HEK293 (cell line): ENCODE measurements at regions not wholly inside any gene's neighbourhood (a gene's known extent, or its start where the extent isn't known, plus 50 kb on each side); places are given as distances from the start of the nearest gene placed in this dataset.

ENCODE experiments used
- GLI2 ChIP-seq: fragments of 450-650 bp; formaldehyde crosslinking; IDR thresholded peaks from 2 replicates; pipeline ENCODE4; 2017; ENCODE audit warnings: missing biosample characterization, missing genetic modification characterization, low read depth, borderline replicate concordance
- ZBTB7A ChIP-seq: fragments of 450-650 bp; formaldehyde crosslinking; IDR thresholded peaks from 2 replicates; pipeline ENCODE4 v1.5.1; 2016; ENCODE audit warnings: low read depth, missing biosample characterization, missing genetic modification characterization
- ZNF138 ChIP-seq: fragments of 450-650 bp; formaldehyde crosslinking; IDR thresholded peaks from 2 replicates; pipeline ENCODE4 v1.5.1; 2016; ENCODE audit warnings: missing biosample characterization, missing genetic modification characterization, borderline replicate concordance
- ZNF23 ChIP-seq: fragments of 450-650 bp; formaldehyde crosslinking; IDR thresholded peaks from 2 replicates; pipeline ENCODE4 v1.5.1; 2016; ENCODE audit warnings: missing biosample characterization, missing genetic modification characterization, borderline replicate concordance
- ZNF785 ChIP-seq: fragments of 450-650 bp; formaldehyde crosslinking; IDR thresholded peaks from 2 replicates; pipeline ENCODE4 v1.5.1; 2016; ENCODE audit warnings: missing biosample characterization, missing genetic modification characterization
- ZSCAN30 ChIP-seq: fragments of 450-650 bp; IDR thresholded peaks from 2 replicates; pipeline ENCODE4 v1.5.1; 2018; ENCODE audit warnings: missing biosample characterization, mild to moderate bottlenecking, missing genetic modification characterization, moderate library complexity
- TF ChIP-seq, protein P1 (sequence below): fragments of 450-650 bp; formaldehyde crosslinking; IDR thresholded peaks from 2 replicates; pipeline ENCODE4 v1.5.1; 2016; ENCODE audit warnings: missing biosample characterization, missing genetic modification characterization
- TF ChIP-seq, protein P2 (sequence below): fragments of 450-650 bp; formaldehyde crosslinking; IDR thresholded peaks from 2 replicates; pipeline ENCODE4 v1.5.1; 2017; ENCODE audit warnings: missing biosample characterization, missing genetic modification characterization
- TF ChIP-seq, protein P3 (sequence below): fragments of 450-650 bp; formaldehyde crosslinking; IDR thresholded peaks from 2 replicates; pipeline ENCODE4 v1.5.1; 2017; ENCODE audit warnings: missing biosample characterization, missing genetic modification characterization

GRCh38 chr3:41120460-41120859, 78.8 kb upstream of the CTNNB1 start:
- TF ChIP-seq, protein P1, sequence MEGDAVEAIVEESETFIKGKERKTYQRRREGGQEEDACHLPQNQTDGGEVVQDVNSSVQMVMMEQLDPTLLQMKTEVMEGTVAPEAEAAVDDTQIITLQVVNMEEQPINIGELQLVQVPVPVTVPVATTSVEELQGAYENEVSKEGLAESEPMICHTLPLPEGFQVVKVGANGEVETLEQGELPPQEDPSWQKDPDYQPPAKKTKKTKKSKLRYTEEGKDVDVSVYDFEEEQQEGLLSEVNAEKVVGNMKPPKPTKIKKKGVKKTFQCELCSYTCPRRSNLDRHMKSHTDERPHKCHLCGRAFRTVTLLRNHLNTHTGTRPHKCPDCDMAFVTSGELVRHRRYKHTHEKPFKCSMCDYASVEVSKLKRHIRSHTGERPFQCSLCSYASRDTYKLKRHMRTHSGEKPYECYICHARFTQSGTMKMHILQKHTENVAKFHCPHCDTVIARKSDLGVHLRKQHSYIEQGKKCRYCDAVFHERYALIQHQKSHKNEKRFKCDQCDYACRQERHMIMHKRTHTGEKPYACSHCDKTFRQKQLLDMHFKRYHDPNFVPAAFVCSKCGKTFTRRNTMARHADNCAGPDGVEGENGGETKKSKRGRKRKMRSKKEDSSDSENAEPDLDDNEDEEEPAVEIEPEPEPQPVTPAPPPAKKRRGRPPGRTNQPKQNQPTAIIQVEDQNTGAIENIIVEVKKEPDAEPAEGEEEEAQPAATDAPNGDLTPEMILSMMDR (tag by site-specific recombination), result no peak
- TF ChIP-seq ZSCAN30, result no peak
- TF ChIP-seq GLI2 (tag by site-specific recombination), result no peak
- TF ChIP-seq ZNF785, result no peak
- TF ChIP-seq ZNF138 (tag by site-specific recombination), result no peak
- no peak for TF ChIP-seq ZBTB7A (tag by site-specific recombination)
- TF ChIP-seq, protein P2, sequence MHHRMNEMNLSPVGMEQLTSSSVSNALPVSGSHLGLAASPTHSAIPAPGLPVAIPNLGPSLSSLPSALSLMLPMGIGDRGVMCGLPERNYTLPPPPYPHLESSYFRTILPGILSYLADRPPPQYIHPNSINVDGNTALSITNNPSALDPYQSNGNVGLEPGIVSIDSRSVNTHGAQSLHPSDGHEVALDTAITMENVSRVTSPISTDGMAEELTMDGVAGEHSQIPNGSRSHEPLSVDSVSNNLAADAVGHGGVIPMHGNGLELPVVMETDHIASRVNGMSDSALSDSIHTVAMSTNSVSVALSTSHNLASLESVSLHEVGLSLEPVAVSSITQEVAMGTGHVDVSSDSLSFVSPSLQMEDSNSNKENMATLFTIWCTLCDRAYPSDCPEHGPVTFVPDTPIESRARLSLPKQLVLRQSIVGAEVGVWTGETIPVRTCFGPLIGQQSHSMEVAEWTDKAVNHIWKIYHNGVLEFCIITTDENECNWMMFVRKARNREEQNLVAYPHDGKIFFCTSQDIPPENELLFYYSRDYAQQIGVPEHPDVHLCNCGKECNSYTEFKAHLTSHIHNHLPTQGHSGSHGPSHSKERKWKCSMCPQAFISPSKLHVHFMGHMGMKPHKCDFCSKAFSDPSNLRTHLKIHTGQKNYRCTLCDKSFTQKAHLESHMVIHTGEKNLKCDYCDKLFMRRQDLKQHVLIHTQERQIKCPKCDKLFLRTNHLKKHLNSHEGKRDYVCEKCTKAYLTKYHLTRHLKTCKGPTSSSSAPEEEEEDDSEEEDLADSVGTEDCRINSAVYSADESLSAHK (tag by site-specific recombination), result no peak
- TF ChIP-seq, protein P3, sequence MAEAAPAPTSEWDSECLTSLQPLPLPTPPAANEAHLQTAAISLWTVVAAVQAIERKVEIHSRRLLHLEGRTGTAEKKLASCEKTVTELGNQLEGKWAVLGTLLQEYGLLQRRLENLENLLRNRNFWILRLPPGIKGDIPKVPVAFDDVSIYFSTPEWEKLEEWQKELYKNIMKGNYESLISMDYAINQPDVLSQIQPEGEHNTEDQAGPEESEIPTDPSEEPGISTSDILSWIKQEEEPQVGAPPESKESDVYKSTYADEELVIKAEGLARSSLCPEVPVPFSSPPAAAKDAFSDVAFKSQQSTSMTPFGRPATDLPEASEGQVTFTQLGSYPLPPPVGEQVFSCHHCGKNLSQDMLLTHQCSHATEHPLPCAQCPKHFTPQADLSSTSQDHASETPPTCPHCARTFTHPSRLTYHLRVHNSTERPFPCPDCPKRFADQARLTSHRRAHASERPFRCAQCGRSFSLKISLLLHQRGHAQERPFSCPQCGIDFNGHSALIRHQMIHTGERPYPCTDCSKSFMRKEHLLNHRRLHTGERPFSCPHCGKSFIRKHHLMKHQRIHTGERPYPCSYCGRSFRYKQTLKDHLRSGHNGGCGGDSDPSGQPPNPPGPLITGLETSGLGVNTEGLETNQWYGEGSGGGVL (tag by site-specific recombination), result no peak
- no peak for TF ChIP-seq ZNF23 (tag by site-specific recombination)
